IPS DF 4.7 (cell line): ENCODE measurements at regions not wholly inside any gene's neighbourhood (a gene's known extent, or its start where the extent isn't known, plus 50 kb on each side); places are given as distances from the start of the nearest gene placed in this dataset.

Source experiments
- DNase-seq: peaks from one replicate; pipeline ENCODE4 v3.0.0-alpha.2; 2013; ENCODE audit warnings: low spot score; ENCODE audit errors: extremely low read depth

DNA sequence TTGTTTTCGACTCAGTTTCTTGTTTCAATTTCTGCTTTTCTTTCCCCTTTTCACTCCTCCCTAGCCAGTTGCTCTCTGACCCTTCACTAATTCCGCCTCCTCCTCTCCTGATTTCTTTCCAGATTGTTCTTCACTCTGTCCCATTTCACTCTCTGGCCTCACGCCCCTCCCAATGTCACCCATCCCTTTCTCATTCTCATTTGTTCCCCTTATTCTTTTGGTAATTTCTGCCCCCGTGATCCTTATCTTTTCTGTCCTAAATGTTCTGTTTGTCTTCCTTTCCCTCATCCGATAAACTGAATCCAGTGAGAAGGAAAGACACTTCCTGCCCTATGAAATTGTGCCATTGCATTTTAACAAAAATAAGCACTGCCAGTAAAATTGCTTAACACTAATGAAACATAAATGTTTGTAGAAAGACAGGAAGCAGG lies 94.5 kb upstream of the RASGEF1B start:
- DNase-seq: no peak

DNA sequence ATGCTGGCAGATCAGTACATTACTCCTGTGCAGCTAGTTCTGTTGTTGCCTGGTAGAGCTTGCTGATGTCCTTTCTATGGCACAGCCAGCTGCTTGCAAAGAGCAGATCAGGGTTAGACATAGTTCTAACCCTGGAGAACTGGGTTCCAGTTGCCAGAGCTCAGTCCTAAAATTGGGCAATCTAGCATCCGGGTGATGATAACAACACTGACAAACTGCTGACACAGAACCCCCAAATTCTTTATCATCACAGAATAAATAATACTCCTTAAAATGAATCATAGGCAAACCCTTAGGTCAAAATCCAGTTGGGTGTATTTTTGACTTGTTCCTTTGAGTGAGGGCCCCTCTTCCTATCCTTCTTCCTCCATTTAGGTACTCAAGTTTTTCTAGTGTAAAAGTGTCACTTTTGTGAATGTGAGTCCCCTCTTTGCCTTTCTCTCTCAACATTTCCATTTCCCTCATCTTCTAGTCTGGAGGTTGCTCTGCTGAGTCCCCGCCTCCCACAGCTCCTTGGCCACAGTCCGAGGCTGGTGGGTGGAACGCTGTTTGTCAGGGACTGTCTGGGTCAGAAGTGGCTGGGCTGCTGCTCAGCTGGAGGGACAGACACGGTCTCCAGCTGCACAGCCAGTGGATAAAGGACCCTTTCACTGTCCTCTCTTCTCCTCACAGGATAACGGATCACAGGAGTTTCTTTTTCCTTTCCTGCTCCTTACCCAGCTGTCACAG lies 93.6 kb upstream of the RASGEF1B start:
- DNase-seq: no peak

DNA sequence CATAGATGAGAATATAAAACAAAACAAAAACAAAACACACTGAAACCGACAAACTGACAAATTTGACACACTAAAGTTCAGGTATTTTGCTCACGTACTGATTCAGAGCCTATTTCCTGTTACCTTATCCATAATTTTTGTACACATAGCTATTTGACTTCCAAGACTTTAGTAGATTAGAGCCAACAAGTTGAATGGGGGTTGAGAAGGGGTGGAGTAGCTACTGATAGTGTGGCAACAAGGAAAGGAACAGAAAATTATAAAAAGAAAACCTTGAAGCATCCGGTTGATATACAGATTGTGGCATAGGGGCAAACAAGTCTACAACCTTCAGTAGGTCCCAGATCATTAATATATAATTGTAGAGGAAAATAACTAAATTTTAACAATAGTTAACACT lies 92.3 kb upstream of the RASGEF1B start:
- DNase-seq: no peak

DNA sequence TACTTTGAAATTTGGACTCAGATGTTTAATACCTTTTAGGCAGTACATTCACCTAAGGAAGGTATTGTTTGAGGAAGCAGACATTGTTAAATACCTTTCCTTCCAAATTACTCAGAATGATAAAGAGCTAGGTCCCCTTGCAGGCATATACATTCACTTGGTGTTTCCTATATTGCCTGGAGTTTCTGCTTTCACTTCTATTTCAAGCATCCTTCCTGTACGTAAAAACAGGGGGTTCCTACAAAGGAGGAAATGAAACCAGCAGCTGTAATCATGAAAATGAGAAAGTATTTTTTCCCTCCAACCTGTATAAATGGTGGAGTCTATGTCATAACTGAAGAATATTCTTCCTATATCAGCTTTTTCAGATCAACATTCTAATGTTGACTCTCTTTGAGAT lies 90.4 kb upstream of the RASGEF1B start:
- DNase-seq: no peak

DNA sequence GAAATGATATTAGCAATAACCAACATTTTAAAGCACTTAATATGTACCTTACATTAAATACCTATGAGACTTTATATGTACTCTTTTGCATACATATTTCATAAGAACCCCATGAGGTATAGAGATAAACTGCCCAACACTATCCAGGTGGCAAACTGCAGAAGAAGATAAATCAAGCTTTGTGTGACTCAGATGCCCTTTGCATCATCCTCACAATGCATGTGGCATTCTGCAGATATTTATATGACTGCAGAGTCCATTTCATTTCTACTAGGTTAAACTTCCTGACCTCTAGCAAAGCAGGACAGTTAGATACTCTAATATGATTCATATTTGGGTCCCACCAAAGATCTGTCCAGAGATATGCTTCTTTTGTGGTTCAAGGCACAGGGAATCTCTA lies 85.6 kb upstream of the RASGEF1B start:
- no peak for DNase-seq

DNA sequence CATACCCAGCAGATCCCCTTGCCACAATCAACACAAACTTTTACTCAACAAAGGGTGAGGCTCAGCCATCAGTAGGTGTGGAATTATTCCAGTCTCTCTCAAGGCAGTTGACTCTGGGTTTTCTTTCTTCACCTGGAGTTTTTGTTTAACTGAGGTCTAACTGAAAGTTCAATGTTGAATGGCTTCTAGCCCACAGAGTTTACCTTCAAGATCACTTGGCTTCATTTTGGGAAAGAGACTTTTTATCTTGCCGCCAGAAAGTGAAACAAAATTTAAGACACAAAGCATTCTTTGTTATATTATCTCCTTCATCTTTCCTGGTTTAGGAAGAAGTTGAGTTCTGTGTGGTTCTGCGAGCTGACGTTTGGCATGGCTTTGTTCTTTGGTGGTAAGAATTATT lies 83.8 kb upstream of the RASGEF1B start:
- DNase-seq: no peak

- DNase-seq: no peak
These were observed 80.4 kb upstream of the RASGEF1B start for GRCh38 chr4:81552086-81552485.

DNA sequence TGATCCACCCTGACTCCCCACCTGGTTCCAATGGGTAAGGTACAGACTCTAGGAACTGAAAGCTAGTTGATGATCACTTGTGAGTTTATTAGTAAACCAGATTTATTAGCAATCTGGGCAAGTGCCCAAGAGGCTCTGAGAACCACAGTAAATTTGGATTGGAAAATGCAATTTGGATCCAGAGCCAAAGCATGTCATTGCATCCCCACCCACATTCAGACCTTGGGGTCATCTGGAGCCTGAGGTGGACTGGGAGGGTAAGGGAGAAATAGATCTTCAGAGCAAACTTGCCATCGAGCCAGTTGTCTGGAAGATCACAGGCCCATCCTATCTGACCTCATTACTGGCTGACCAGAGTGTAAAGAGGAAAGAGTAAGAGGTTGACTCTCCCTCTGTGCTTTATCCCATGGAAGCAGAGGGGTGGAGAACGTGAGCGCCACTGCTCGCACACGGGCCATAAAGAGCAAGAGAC lies 78.7 kb upstream of the RASGEF1B start:
- no peak for DNase-seq

- DNase-seq: no peak
These were observed 78.3 kb upstream of the RASGEF1B start for GRCh38 chr4:81549984-81550383.

DNA sequence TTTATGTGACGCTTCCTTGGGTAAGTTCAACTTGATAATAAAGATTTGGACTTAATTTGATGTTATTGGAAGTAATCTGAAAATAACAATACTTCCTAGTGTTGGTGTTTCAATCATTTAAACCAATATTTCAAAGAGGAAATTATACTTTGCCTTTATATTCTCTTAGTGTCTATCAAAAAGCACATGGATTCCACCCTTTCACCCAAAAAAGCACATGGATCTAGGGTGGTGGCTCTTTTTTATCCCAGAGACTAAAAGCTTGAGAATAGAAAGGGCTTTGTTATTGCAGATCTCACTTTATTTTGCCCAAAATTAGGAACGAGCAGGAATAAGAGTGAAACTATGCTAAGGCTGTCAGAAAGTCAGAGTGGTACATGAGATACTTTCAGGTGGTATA lies 75.1 kb upstream of the RASGEF1B start:
- no peak for DNase-seq

DNA sequence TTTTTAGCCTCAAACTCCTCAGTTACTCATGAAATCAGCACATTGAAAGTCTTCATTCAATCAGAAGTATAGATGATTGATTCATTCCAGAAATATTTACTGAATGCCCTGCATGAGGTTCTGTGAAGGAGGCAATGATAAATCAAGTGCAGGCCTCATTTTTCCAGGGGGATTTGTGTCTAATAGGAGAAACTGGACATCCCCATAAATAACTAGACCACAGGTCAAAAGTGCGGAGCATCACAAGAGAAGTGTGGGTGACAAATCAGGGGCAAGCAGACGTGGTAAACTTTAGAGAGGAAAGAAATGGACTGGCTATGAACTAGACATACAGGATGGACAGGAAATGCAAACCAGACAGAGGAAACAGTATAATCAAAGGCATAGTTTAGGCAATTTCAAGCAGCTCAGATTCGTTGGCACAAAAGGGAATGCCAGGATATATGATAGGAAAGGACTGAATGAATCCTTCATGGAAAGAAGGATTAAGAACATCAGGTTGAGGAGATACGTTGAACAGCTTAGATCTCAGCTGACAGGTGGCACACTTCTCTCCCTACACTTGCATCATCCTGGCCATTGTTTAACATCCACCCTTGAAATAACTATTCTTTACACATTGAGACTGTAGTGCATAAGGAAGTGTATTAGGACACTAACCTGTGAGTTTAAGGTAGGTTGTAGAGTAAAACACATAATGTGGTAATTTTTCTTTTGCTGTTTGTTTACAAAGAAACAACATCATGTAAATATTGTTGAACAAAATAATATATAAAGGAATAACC lies 69.6 kb upstream of the RASGEF1B start:
- DNase-seq: no peak

GRCh38 chr4:81538716-81539427 lies 67.2 kb upstream of the RASGEF1B start:
- DNase-seq: no peak

- no peak for DNase-seq
These were observed 59.7 kb upstream of the RASGEF1B start for GRCh38 chr4:81531410-81531809.

DNA sequence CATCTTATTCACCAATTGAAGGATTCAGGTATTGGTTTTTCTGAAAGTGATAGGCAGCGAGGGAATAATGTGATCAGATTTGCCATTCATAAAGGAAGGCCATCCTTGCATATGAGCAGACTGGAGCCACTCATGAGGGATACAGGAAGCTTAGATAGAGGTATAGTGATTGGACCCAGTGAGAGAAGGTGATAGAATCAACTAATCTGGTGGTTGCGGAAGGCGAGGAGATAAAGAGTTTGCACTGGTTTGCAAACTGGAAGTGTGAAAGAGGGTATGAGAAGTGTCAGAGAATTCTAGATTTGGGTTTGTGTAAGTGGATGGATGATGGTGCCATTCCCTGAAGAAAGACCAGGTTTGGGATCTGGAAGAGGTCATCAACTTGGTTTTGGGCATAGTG lies 57.3 kb upstream of the RASGEF1B start:
- no peak for DNase-seq

- no peak for DNase-seq
These were observed 56.5 kb upstream of the RASGEF1B start for GRCh38 chr4:81528200-81528599.

GRCh38 chr4:81527709-81528108 lies 56.0 kb upstream of the RASGEF1B start:
- DNase-seq: no peak

- DNase-seq: no peak
These were observed 55.4 kb upstream of the RASGEF1B start for GRCh38 chr4:81527115-81527514.

- DNase-seq: no peak
These were observed 55.0 kb upstream of the RASGEF1B start for GRCh38 chr4:81526706-81527105.

- no peak for DNase-seq
These were observed 52.1 kb upstream of the RASGEF1B start for GRCh38 chr4:81523672-81524327.

DNA sequence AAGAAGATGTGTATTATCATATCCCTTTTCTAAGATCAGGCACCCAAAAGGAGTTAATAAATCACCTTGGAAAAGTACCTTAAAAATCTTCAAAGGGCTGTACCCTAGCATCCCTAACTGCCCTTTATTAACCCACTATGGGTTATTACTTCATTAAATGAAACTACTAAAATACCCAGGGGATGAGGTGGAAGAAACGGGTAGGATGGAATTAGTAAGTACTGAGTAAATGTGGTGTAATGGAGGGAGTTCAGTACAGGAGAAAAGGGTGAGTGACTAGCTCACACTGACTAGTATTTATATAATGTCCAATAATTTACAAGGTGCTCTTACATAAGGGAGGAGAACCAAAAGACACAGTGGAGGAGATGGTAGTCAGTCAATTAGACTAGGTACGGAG lies 51.0 kb upstream of the RASGEF1B start:
- DNase-seq: no peak

- DNase-seq: no peak
These were observed 50.0 kb upstream of the RASGEF1B start for GRCh38 chr4:81521708-81522107.
